Brain microvascular endothelial cell (primary cell): ENCODE measurements at regions not wholly inside any gene's neighbourhood (a gene's known extent, or its start where the extent isn't known, plus 50 kb on each side); places are given as distances from the start of the nearest gene placed in this dataset.

ENCODE experiments used
- DNase-seq: peaks from one replicate; pipeline ENCODE4 v3.0.0-alpha.2; 2020
- H3K27ac ChIP-seq: fragments of 250-450 bp; sonication (Bioruptor Pico); 2 replicates; pipeline ENCODE4 v1.5.1; 2020; ENCODE audit warnings: mild to moderate bottlenecking, moderate library complexity
- H3K27me3 ChIP-seq: fragments of 250-450 bp; sonication (Bioruptor Pico); replicated peaks from 2 replicates; pipeline ENCODE4 v1.5.1; 2020; ENCODE audit warnings: mild to moderate bottlenecking
- H3K36me3 ChIP-seq: fragments of 250-450 bp; sonication (Bioruptor Pico); replicated peaks from 2 replicates; pipeline ENCODE4 v1.5.1; 2020; ENCODE audit warnings: mild to moderate bottlenecking
- H3K4me3 ChIP-seq: 2 replicates; pipeline ENCODE4 v1.5.1; 2011; ENCODE audit warnings: low read depth, mild to moderate bottlenecking, control low read depth, low read length, moderate library complexity
- CTCF ChIP-seq: IDR thresholded peaks from 2 replicates; pipeline ENCODE4 v1.5.1; 2011; ENCODE audit warnings: low read depth, mild to moderate bottlenecking, moderate library complexity, low read length, control low read depth, inconsistent platforms; ENCODE audit errors: missing control alignments
- in situ Hi-C: cut with HindIII; loops from 2 replicates; pipeline ENCODE4 v1.10.0; 2017; ENCODE audit warnings: low sequenced_read_pairs, low pct_ligation_motif_present

- no peaks in the 10 kb centered on the region for H3K27me3 ChIP-seq
- in situ Hi-C loops = no loop called here
- no peak for DNase-seq
- H3K36me3 ChIP-seq = no peaks in the 10 kb centered on the region
- H3K27ac ChIP-seq = no peak overlapping the region
- H3K4me3 ChIP-seq = no peak overlapping the region
- TF ChIP-seq CTCF = no peak
Observed at GRCh38 chr13:68938639-68939038, 1169.0 kb upstream of the ATXN8OS start.

- Histone ChIP-seq H3K36me3 (no peaks in the 10 kb centered on the region), H3K27me3 (no peaks in the 10 kb centered on the region), H3K27ac (no peak overlapping the region), H3K4me3 (no peak overlapping the region)
- in situ Hi-C loops = no loop called here
- no peak for TF ChIP-seq CTCF
- no peak for DNase-seq
Observed at GRCh38 chr13:68929075-68929745, 1178.4 kb upstream of the ATXN8OS start.

GRCh38 chr13:68927387-68928026, 1180.1 kb upstream of the ATXN8OS start:
- Histone ChIP-seq H3K4me3 (no peak overlapping the region), H3K36me3 (no peaks in the 10 kb centered on the region), H3K27ac (no peak overlapping the region), H3K27me3 (no peaks in the 10 kb centered on the region)
- in situ Hi-C loops = no loop called here
- DNase-seq = no peak
- TF ChIP-seq CTCF = peak; percentile 70

GRCh38 chr13:68923995-68924394, 1183.6 kb upstream of the ATXN8OS start:
- Histone ChIP-seq H3K4me3 (no peak overlapping the region), H3K27me3 (no peaks in the 10 kb centered on the region), H3K27ac (no peak overlapping the region), H3K36me3 (no peaks in the 10 kb centered on the region)
- in situ Hi-C loops = no loop called here
- no peak for DNase-seq
- no peak for TF ChIP-seq CTCF

- in situ Hi-C loops = no loop called here
- TF ChIP-seq CTCF = no peak
Observed at GRCh38 chr13:68908879-68909278, 1198.7 kb upstream of the ATXN8OS start.

More at GRCh38 chr13:68908879-68909278, 1198.7 kb upstream of the ATXN8OS start:
- no peak for DNase-seq
- Histone ChIP-seq H3K36me3 (no peaks in the 10 kb centered on the region), H3K4me3 (no peak overlapping the region), H3K27ac (no peak overlapping the region), H3K27me3 (no peaks in the 10 kb centered on the region)
